EL (cell line): ENCODE measurements at regions not wholly inside any gene's neighbourhood (a gene's known extent, or its start where the extent isn't known, plus 50 kb on each side); places are given as distances from the start of the nearest gene placed in this dataset.
"Not testable (repeated sequence)": the region's sequence is repeated elsewhere in the genome, so short reads cannot be mapped to it uniquely, and the experiment has no call there.

Experiments used
- DNase-seq: peaks from one replicate; pipeline ENCODE4 v3.0.0-alpha.2; 2016

DNA sequence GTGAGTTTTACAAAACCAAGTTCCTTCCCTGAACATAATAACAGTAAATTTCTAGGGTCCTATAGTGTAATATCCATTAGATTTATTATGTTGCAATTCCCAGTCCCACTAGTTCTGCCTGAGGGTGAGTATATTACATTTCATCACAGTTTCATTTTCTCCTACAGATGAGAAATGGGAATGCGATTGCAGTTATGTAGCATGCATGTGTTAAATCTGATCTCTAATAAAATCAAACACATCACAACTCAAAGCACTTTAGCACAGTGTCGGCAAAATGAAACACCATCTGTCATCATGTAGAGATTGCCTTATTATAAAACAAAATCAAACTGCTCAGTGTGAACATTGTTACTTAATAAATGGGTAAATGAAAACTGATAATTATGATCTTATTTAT lies 180.5 kb upstream of the TOX3 start:
- DNase-seq: no peak

- no peak for DNase-seq
These were observed 178.5 kb upstream of the TOX3 start for GRCh38 chr16:52725461-52725860.

- DNase-seq: no peak
These were observed 178.1 kb upstream of the TOX3 start for GRCh38 chr16:52725043-52725442.

DNA sequence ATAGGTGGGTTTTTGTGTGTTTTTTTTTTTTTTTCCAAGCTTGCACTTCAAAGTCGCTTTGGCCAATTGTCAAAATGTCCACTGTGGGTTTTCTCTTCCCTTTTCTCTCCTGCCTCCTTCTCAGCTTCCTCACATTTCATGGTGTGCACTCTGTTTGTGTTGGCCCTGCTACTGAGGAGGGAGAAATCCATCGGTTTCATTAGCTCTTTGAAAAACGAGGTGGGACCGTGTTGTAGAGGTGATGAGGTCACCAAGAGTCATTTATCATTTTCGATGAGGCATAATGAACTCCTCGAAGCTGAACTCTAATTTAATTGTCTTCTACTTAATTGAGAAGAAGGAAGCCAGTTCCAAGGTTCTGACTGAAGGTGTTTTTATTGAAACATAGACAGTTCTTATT lies 174.4 kb upstream of the TOX3 start:
- no peak for DNase-seq

GRCh38 chr16:52718046-52718445 lies 171.1 kb upstream of the TOX3 start:
- no peak for DNase-seq

- DNase-seq: no peak
These were observed 166.8 kb upstream of the TOX3 start for GRCh38 chr16:52713740-52714139.

- DNase-seq: no peak
These were observed 162.4 kb upstream of the TOX3 start for GRCh38 chr16:52709306-52709705.

DNA sequence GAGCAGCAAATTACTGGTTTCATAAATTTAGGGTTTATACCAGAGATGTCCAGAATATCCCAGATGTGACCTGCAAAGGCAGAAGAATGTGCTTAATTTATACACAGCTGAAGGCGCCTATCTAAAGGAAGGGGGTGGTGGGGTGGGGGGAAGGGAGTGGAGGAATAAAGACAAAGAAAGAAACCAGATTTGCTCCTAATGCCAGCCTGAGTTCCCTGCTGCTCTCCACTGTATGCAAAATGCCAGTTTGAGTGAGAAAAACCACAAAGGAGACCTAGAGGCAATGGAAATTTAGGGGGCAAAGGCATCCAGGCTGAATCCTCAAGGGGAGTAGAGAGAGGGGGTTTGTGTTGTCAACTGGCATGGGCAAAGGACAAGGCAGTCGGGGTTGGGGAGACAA lies 161.5 kb upstream of the TOX3 start:
- DNase-seq: no peak

GRCh38 chr16:52707676-52708337 lies 160.9 kb upstream of the TOX3 start:
- no peak for DNase-seq

DNA sequence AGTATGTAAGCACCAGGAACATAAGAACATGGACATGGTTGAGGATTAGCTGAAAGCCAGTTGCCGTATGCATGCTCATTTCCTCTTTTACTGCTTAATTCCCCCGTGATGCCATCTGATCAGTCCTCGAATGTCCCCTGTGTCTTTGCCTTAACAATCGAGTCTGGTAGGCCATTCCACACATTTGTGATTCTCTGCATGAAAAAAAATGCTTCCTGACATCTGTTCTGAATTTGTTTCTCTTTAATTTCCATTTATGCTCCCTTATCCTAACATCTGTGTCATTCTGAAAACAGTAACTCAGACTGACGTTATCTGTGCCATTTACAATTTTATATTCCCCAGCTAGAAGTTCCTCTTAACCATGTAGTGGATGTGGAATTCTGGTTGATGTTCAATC lies 158.2 kb upstream of the TOX3 start:
- DNase-seq: no peak

DNA sequence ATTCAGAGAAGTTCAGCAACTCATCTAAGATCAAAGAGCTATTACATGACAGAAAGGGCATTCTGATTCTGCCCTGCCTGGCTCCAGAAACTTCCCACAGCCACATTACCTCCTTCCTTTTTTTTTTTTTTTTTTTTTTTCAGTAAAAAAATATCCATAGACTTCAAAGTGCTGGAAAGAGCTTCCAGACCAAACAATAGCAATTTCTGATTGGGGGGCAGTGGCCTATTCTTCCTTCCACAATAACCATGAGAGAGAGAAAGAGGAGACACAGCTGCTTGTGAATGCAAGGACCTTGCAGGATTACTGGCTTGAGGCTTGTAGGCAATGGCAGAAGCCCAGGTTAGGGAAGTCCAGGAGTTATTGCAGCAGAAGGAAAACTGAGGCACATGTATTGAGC lies 151.0 kb upstream of the TOX3 start:
- DNase-seq: no peak

DNA sequence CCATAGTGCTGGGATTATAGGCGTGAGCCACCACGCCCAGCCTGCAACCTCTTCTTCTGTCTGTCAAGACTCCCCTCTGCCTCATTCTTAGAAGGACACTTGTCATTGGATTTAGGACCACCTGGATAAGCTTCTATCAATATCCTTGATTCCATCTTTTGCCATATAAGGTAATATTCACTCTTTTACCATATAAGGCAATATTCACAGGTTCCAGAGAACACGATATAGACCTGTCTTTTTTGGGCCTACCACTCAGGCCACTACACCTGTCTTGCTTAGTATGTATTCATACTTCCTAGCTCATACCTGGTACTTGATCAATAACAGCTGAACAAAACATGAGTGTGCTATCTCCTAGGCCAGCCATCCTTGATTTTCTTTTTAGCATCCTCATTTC lies 149.2 kb upstream of the TOX3 start:
- DNase-seq: no peak

DNA sequence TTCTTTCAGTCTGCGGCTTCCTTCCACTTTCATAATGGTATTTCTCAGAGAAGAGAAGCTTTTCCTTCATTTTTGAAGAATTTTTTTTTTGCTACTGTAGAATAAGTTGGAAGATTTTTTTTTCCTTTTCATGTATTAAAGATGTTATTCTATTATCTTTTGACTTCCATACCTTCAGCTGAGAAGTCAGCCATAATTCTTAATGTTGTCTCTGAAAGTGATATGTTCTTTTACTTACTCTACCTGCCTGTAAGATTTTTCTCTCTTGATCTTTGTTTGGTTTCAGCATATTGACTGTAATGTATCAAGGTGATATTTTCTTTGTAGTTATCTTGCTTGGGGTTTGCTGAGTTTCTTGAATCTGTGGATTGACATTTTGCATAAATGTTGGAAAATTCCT lies 143.5 kb upstream of the TOX3 start:
- DNase-seq: no peak

DNA sequence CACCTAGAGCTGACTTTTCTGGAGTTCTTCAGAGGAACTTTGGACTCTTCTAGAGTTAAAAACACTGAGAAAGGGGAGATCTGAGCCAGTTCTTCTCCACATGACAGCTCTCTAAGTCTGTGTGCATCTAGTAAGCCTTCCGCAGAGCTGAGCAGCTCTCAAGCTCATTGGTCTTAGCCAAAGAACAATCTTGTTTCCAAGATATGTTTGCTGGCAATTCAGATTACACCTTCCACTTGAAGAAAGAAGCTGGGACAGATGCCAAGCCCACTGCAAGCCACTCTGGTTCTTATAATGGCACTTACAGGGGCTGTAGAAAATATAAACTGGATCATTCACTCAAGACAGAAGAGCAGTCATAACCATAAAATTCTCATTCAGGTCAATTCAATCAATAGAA lies 134.1 kb upstream of the TOX3 start:
- DNase-seq: no peak

DNA sequence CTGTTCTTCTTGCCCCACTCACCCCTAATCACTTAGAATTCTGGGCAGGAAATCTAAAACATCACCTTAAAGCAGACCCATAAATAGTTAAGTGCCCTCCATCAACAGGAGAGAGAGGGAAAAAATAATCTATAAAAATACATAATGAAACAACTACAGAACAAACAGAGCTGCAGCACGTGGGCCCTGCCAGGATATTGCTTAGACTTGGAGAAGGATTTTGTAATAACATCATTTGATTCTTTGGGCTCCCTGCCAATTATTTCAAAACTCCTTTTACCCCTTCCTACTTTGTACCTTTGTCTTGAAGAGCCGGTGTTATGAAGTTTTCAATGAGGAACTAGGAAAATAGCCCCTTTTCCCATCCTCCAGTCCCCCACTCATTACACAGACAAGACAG lies 130.6 kb upstream of the TOX3 start:
- no peak for DNase-seq

DNA sequence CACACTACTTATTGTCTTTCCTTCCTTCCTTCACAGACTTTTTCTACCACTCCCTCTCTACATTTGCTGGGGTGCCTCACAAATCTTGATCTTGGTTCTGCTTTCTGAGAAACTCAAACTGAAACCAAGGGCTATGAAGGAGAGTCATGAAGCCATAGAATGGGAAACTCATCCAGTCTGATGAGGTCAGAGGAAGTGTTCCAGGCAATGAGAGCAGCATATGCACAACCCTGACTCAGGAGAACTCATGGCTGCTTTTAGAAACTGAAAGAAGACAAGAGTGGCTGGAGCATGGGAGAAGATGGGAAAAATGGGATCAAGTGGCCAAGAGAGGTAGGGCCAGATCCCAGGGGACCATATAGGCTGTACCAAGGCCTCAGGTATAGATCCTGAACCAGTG lies 130.0 kb upstream of the TOX3 start:
- no peak for DNase-seq

GRCh38 chr16:52671590-52671989 lies 124.6 kb upstream of the TOX3 start:
- DNase-seq: no peak

DNA sequence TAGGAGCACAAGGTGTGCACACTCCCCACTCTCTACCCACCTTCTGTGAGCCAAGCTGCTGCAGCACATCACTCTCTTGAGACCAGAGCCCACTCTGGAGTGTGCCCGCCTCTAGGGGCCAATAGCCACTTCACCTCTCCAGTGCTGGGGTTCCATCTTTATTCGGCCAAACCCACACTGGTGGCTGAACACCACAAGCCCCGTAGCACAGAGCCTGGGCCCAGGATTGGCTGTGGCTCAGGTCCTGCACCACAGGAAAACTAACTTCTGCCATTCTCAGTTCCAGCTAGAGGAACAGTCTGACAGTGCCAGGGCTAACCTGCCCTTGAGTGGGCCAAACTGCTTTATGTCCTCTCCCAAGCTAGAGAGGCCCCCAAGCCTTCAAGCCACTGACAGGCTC lies 111.0 kb upstream of the TOX3 start:
- DNase-seq: no peak

DNA sequence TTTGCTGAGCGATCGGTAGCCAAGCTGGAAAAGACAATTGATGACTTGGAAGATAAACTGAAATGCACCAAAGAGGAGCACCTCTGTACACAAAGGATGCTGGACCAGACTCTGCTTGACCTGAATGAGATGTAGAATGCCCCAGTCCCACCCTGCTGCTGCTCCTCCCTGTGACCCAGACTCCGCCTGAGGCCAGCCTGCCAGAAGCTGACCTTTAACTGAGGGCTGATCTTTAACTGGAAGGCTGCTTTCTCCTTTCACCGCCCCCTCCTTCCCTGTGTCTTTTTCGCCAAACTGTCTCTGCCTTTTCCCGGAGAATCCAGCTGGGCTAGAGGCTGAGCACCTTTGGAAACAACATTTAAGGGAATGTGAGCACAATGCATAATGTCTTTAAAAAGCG lies 109.0 kb upstream of the TOX3 start:
- DNase-seq: not testable (repeated sequence)

DNA sequence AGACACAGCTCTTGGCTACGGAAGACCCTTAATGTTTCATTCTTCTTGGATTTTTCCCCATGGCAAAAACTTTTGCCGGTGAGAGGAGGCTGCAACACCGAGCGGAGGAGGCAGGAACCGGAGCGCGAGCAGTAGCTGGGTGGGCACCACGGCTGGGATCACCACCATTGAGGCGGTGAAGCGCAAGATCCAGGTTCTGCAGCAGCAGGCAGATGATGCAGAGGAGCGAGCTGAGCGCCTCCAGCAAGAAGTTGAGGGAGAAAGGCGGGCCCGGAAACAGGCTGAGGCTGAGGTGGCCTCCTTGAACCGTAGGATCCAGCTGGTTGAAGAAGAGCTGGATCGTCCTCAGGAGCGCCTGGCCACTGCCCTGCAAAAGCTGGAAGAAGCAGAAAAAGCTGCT lies 108.2 kb upstream of the TOX3 start:
- not testable (repeated sequence) for DNase-seq

- DNase-seq: no peak
These were observed 105.1 kb upstream of the TOX3 start for GRCh38 chr16:52652033-52652432.

GRCh38 chr16:52650789-52651188 lies 103.8 kb upstream of the TOX3 start:
- no peak for DNase-seq

- no peak for DNase-seq
These were observed 103.4 kb upstream of the TOX3 start for GRCh38 chr16:52650318-52650717.

DNA sequence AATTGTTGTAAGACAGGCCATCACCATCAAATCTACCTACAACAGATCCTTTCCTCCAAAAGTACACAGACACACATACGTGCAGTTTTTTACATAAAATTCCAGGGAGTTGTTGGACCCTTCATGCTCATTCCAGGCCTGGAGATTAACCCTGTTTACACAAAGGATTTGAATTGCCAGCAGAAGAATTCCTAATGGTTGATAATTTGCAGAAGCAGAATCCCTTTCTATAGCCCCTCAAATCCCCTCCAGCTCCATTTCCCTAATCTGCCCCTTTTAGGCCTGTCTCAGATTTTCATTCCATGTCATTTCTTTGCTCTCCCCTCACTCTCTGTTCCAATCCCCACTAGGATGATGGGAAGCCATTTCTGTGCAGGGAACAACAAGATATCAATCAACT lies 102.9 kb upstream of the TOX3 start:
- no peak for DNase-seq

DNA sequence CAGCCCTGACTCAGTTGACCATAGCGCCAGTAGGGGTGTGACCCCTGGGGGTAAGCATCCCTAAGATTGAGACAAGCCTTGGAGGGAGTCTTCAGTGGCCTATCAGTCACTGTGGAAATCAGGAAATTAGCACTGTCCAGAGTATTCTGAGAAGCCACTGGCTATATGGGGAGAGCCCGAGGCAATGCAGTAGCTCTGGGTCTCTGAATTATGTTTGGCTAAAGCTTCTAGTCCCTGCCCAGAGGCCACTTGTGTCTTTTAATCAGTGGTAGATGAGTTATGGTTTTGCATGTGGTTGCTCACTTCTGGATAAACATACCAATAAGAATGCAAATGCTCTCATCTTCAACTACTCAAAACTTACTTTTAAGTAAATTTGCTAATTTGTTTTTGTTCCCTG lies 100.6 kb upstream of the TOX3 start:
- DNase-seq: no peak

DNA sequence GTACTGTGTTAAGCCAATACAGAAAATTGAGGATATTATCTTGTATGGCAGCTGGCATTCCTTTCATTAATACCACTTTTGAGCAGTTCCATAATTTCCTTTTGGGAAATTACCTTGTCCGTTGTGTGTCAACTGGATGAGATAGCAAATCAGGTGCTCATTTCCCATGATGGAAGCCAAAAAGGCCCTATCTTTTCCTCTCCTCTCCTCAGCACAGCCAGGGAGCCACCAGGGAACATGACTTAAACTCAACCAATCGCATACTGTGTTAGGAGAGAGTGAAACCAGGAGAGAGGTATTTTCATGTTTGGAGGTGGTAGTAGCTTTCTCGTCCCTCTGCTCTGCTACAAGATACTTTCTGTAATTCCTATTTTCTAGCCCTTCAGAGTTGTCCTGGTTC lies 96.1 kb upstream of the TOX3 start:
- no peak for DNase-seq
